SK-N-SH (cell line): ENCODE measurements at regions not wholly inside any gene's neighbourhood (a gene's known extent, or its start where the extent isn't known, plus 50 kb on each side); places are given as distances from the start of the nearest gene placed in this dataset.

Experiments used
- EP300 ChIP-seq, 2 experiments: IDR thresholded peaks; 2 replicates each; pipeline versions ENCODE4 v1.4.0 to v1.6.1; 2012; ENCODE audit warnings: borderline replicate concordance in 1 of 2, low read depth in 1 of 2, low read length in 1 of 2
- FOSL2 ChIP-seq: IDR thresholded peaks from 2 replicates; pipeline ENCODE4 v1.4.0; 2012; ENCODE audit warnings: low read depth, mild to moderate bottlenecking, moderate library complexity, borderline replicate concordance
- FOXJ3 ChIP-seq: sonication (generic); formaldehyde crosslinking; IDR thresholded peaks from 2 replicates; pipeline ENCODE4 v1.5.1; 2020; ENCODE audit warnings: mild to moderate bottlenecking, missing genetic modification reagents
- GABPA ChIP-seq: IDR thresholded peaks from 2 replicates; pipeline ENCODE4 v1.4.0; 2012; ENCODE audit warnings: low read depth, mild to moderate bottlenecking
- GATA2 ChIP-seq: sonication (generic); formaldehyde crosslinking; IDR thresholded peaks from 2 replicates; pipeline ENCODE4 v1.5.0; 2020; ENCODE audit warnings: mild to moderate bottlenecking, missing genetic modification reagents
- JUND ChIP-seq: IDR thresholded peaks from 2 replicates; pipeline ENCODE4 v1.4.0; 2012
- MXI1 ChIP-seq: IDR thresholded peaks from 2 replicates; pipeline ENCODE4 v1.6.1; 2012; ENCODE audit warnings: mild to moderate bottlenecking, low read depth, low read length, improper control_type of control experiment
- NFIC ChIP-seq: IDR thresholded peaks from 2 replicates; pipeline ENCODE4 v1.4.0; 2012; ENCODE audit warnings: borderline replicate concordance
- POLR2AphosphoS5 ChIP-seq: IDR thresholded peaks from 2 replicates; pipeline ENCODE4 v1.6.1; 2012; ENCODE audit warnings: low read depth, low read length
- RAD21 ChIP-seq: IDR thresholded peaks from 2 replicates; pipeline ENCODE4 v1.6.1; 2012; ENCODE audit warnings: mild to moderate bottlenecking, low read length
- RCOR1 ChIP-seq: fragments of 150-350 bp; IDR thresholded peaks from 2 replicates; pipeline ENCODE4 v1.6.1; 2017; ENCODE audit warnings: antibody characterized with exemption, low read length
- SMC3 ChIP-seq: IDR thresholded peaks from 2 replicates; pipeline ENCODE4 v1.6.1; 2012; ENCODE audit warnings: low read depth, low read length, improper control_type of control experiment
- TAF1 ChIP-seq: IDR thresholded peaks from 2 replicates; pipeline ENCODE4 v1.6.1; 2012; ENCODE audit warnings: low read depth, mild to moderate bottlenecking, low read length, moderate library complexity, borderline replicate concordance
- YY1 ChIP-seq: IDR thresholded peaks from 2 replicates; pipeline ENCODE4 v1.4.0; 2012; ENCODE audit warnings: low read depth, mild to moderate bottlenecking
- TF ChIP-seq, protein P1 (sequence below): IDR thresholded peaks from 2 replicates; pipeline ENCODE4 v1.4.0; 2012; ENCODE audit warnings: low read depth, borderline replicate concordance
- TF ChIP-seq, protein P2 (sequence below): fragments of 150-350 bp; IDR thresholded peaks from 2 replicates; pipeline ENCODE4 v1.6.1; 2016; ENCODE audit warnings: mild to moderate bottlenecking, low read depth, low read length
- TF ChIP-seq, protein P3 (sequence below): IDR thresholded peaks from 2 replicates; pipeline ENCODE4; 2012
- TF ChIP-seq, protein P4 (sequence below): IDR thresholded peaks from 2 replicates; pipeline ENCODE4 v1.4.0; 2012; ENCODE audit warnings: low read depth, borderline replicate concordance
- TF ChIP-seq, protein P5 (sequence below): IDR thresholded peaks from 2 replicates; pipeline ENCODE4 v1.6.1; 2012; ENCODE audit warnings: mild to moderate bottlenecking, low read depth, low read length, moderate library complexity

DNA sequence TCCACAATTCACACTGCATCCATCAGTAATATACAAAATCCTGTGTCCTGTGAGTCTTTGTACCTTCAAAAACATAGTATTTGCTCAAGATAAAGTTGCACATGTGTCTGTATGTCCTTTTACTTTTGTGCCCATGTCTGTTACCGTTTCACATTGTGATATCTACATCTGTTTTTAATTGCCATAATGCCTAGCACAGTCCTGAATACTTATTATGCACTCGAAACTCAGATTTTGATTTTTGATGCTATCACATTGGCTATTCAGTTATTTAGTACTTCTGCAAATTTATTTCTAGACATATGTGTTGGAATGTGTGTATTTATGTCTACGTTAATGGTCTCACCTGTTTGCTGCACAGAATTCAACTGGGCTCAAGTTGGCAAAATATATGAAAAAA is 452.8 kb upstream of the ZEB2 start (continued):
- TF ChIP-seq, protein P1, sequence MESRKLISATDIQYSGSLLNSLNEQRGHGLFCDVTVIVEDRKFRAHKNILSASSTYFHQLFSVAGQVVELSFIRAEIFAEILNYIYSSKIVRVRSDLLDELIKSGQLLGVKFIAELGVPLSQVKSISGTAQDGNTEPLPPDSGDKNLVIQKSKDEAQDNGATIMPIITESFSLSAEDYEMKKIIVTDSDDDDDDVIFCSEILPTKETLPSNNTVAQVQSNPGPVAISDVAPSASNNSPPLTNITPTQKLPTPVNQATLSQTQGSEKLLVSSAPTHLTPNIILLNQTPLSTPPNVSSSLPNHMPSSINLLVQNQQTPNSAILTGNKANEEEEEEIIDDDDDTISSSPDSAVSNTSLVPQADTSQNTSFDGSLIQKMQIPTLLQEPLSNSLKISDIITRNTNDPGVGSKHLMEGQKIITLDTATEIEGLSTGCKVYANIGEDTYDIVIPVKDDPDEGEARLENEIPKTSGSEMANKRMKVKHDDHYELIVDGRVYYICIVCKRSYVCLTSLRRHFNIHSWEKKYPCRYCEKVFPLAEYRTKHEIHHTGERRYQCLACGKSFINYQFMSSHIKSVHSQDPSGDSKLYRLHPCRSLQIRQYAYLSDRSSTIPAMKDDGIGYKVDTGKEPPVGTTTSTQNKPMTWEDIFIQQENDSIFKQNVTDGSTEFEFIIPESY: no peak
- TF ChIP-seq JUND: no peak
- TF ChIP-seq, protein P2, sequence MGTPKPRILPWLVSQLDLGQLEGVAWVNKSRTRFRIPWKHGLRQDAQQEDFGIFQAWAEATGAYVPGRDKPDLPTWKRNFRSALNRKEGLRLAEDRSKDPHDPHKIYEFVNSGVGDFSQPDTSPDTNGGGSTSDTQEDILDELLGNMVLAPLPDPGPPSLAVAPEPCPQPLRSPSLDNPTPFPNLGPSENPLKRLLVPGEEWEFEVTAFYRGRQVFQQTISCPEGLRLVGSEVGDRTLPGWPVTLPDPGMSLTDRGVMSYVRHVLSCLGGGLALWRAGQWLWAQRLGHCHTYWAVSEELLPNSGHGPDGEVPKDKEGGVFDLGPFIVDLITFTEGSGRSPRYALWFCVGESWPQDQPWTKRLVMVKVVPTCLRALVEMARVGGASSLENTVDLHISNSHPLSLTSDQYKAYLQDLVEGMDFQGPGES: no peak
- TF ChIP-seq, protein P3, sequence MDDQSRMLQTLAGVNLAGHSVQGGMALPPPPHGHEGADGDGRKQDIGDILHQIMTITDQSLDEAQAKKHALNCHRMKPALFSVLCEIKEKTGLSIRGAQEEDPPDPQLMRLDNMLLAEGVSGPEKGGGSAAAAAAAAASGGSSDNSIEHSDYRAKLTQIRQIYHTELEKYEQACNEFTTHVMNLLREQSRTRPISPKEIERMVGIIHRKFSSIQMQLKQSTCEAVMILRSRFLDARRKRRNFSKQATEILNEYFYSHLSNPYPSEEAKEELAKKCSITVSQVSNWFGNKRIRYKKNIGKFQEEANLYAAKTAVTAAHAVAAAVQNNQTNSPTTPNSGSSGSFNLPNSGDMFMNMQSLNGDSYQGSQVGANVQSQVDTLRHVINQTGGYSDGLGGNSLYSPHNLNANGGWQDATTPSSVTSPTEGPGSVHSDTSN: no peak
- TF ChIP-seq, protein P4, sequence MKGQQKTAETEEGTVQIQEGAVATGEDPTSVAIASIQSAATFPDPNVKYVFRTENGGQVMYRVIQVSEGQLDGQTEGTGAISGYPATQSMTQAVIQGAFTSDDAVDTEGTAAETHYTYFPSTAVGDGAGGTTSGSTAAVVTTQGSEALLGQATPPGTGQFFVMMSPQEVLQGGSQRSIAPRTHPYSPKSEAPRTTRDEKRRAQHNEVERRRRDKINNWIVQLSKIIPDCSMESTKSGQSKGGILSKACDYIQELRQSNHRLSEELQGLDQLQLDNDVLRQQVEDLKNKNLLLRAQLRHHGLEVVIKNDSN: no peak
- TF ChIP-seq FOSL2: no peak
- TF ChIP-seq RCOR1: peak; percentile 76; the same call in 1 of the 2 replicates
- TF ChIP-seq NFIC: no peak
- TF ChIP-seq RAD21: peak; percentile 14; the same call in 1 of the 2 replicates
- no peak for TF ChIP-seq FOXJ3 (CRISPR knock-in tag)
- TF ChIP-seq SMC3: no peak
- TF ChIP-seq GATA2: peak; percentile 69
- no peak for TF ChIP-seq POLR2AphosphoS5
- no peak for TF ChIP-seq EP300 (IDR thresholded peaks at IDR 0.05; ENCODE audit: borderline replicate concordance in 1 of 2, low read depth in 1 of 2, low read length in 1 of 2)
- no peak for TF ChIP-seq GABPA
- TF ChIP-seq, protein P5, sequence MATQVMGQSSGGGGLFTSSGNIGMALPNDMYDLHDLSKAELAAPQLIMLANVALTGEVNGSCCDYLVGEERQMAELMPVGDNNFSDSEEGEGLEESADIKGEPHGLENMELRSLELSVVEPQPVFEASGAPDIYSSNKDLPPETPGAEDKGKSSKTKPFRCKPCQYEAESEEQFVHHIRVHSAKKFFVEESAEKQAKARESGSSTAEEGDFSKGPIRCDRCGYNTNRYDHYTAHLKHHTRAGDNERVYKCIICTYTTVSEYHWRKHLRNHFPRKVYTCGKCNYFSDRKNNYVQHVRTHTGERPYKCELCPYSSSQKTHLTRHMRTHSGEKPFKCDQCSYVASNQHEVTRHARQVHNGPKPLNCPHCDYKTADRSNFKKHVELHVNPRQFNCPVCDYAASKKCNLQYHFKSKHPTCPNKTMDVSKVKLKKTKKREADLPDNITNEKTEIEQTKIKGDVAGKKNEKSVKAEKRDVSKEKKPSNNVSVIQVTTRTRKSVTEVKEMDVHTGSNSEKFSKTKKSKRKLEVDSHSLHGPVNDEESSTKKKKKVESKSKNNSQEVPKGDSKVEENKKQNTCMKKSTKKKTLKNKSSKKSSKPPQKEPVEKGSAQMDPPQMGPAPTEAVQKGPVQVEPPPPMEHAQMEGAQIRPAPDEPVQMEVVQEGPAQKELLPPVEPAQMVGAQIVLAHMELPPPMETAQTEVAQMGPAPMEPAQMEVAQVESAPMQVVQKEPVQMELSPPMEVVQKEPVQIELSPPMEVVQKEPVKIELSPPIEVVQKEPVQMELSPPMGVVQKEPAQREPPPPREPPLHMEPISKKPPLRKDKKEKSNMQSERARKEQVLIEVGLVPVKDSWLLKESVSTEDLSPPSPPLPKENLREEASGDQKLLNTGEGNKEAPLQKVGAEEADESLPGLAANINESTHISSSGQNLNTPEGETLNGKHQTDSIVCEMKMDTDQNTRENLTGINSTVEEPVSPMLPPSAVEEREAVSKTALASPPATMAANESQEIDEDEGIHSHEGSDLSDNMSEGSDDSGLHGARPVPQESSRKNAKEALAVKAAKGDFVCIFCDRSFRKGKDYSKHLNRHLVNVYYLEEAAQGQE: no peak
- TF ChIP-seq TAF1: no peak
- no peak for TF ChIP-seq MXI1
- no peak for TF ChIP-seq YY1
